GM21576 (cell line): ENCODE measurements at regions not wholly inside any gene's neighbourhood (a gene's known extent, or its start where the extent isn't known, plus 50 kb on each side); places are given as distances from the start of the nearest gene placed in this dataset.

ENCODE experiments used
- ATAC-seq: cut with Tn5 transposase; IDR thresholded peaks from one replicate; pipeline ENCODE4 v1.9.1; 2021; ENCODE audit warnings: mild to moderate bottlenecking, moderate library complexity; ENCODE audit not compliant: unreplicated experiment

GRCh38 chr9:84573083-84573482 lies 96.4 kb upstream of the NTRK2 start:
- no peak for ATAC-seq

GRCh38 chr9:84575705-84576104 lies 93.8 kb upstream of the NTRK2 start:
- ATAC-seq: no peak

DNA sequence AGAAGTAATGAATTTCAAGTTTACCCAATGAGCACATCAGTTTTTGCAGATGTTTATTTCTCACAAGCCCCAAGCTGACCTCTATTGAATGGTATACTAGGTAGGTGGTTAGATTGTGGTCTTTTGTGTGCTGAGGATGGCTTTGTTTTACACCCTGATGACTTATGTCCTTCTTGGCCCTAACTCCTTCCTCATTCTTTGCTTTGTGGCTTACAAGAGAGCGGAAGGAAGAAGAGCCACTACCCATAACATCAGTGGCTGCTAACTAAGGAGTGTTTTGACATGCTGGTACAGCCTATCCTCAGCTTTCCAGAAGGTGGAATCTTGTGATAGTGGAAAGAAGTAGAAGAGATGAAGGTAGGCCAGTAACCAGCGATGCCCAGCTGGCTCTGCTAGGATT lies 85.7 kb upstream of the NTRK2 start:
- no peak for ATAC-seq

DNA sequence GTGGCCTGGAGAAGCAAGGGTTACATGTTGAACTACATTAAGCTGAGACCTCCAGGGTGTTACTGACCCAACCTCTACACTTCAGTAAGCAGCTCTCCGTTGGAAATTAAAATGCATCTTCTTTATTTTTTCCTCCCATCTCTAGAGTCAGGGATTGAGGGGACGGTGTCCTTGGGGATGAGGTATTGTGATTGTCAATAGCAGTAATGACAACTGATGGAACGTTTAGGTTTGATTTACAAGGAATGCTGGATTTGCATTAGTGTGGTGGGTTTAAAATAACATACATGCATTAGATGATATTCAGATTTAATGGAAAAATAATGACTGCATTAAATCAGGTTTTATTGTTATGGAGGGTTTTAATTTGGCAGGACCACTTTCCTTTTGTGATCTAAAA lies 82.9 kb upstream of the NTRK2 start:
- no peak for ATAC-seq

GRCh38 chr9:84587153-84587552 lies 82.4 kb upstream of the NTRK2 start:
- no peak for ATAC-seq

GRCh38 chr9:84589542-84589941 lies 80.0 kb upstream of the NTRK2 start:
- ATAC-seq: no peak

DNA sequence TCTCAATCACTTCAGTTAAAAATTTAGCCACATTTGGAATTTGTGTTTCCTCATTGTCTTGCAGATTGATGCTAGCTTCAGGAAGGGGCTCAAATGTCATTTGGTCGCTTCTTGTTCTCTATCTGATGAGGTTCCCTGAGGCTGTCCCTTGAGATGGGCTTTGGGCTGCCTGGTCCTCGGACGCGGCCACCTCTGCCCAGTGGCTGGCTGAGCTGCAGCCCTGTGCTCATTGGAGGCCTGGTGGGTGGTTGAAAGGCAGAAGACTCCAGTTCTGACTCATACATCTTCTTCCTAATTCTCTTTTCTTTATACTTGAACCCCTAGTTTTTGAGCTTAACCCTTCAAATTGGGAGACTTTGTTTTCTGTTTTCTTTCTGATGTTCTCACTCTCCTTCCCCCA lies 78.8 kb upstream of the NTRK2 start:
- no peak for ATAC-seq

DNA sequence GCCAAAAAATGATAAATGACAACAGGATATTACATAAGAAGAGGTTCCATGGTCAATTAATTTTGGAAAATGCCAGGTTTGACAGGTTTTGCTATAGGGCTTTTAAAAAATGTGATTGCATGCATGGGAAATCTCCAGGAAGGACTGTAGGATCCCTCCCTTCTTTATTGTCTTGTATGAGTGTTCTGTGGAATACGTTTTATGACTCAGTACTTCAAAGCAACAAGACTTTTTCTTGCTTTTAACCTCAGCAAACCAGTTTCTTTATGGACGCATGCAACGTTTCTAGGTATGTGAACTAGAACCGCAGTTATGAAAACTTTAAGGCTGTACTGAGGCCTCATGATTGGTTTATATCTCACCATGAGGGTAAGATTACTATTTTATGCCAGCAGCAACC lies 76.6 kb upstream of the NTRK2 start:
- ATAC-seq: no peak

GRCh38 chr9:84593352-84593751 lies 76.2 kb upstream of the NTRK2 start:
- no peak for ATAC-seq

GRCh38 chr9:84597131-84597530 lies 72.4 kb upstream of the NTRK2 start:
- peak; percentile 85 for ATAC-seq

- ATAC-seq: no peak
Measured at GRCh38 chr9:84598921-84599636, 70.5 kb upstream of the NTRK2 start.

DNA sequence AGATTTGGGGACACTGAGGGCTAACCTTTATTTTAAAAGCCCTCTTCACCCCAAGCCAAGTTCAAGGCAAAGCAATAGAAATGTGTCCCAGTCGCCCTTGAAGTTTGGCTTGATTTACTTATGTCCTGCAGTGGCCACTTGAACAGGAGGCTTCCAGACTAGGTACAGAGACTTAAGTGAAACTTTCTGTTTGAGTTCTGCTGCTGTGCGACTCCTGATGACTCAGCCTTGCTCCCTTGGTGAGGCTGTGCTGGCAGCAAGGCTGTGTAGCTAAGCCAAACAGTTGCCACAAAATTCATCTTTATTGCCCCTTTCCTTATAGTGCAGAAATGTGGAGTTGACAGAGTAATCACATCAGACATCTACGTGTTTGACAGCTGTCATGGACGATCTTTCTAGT lies 68.8 kb upstream of the NTRK2 start:
- ATAC-seq: no peak

DNA sequence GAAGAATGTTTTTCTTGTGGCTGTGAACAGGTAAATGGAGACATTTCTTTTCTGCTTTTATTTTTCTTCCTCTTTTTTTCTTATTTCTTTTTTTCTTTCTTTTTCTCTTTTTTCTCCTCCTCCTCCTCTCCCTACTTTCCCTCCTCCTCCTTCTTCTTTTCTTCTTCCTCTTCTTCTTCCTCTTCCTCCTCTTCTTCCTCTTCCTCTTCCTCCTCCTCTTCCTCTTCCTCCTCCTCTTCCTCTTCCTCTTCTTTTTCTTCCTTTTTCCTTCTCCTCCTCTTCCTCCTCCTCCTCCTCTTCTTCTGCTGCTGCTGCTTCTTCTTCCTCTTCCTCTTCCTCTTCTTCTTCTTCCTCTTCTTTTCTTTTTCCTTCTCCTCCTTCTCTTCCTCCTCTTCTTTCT lies 65.3 kb upstream of the NTRK2 start:
- no peak for ATAC-seq

DNA sequence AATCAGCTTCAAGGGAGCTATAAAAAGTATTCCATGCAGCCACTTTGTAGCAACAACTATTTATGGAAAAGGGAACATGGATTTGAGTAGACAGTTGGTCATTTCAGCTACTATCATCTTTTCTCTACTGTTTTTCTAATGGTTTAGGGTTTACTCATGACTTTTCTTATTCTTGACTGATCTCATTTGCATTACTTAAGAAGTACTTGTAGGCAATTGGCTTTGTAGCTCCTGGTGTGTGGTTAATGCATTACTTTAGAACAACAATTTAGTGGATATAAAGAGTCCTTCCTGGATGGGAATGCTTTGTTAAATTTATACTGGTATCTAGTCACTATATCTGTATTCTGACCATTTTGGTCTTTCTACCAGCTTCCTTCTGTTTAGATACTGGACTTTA lies 59.8 kb upstream of the NTRK2 start:
- no peak for ATAC-seq

GRCh38 chr9:84613431-84613830 lies 56.1 kb upstream of the NTRK2 start:
- no peak for ATAC-seq

GRCh38 chr9:84615544-84615943 lies 54.0 kb upstream of the NTRK2 start:
- no peak for ATAC-seq

- no peak for ATAC-seq
Measured at GRCh38 chr9:84617411-84618029, 52.0 kb upstream of the NTRK2 start.
